ENCODE measurements at regions not wholly inside any gene's neighbourhood (a gene's known extent, or its start where the extent isn't known, plus 50 kb on each side); places are given as distances from the start of the nearest gene placed in this dataset.

DNA sequence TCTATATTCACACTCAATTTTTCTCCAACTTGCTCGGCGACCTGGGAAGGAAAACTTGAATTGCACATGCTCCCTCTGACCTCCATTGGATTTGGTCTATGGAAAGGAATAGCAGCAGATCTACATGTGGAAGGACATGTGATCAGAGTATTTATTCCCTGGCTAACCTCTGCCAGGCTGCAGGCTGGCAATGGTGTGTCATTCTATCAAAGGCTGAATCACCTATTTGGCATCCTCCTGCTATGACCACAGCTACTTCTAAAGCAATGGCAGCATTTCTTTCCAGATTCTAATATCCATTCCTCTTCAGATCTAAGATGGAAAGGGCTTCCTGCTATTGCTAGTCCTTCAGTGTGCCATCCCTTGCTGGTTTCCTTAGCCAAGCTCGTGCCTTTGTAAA lies 144.3 kb upstream of the FREM2 start:
- peaks cover 9% of the 10 kb centered on the region for H3K4me1 Mint-ChIP-seq

DNA sequence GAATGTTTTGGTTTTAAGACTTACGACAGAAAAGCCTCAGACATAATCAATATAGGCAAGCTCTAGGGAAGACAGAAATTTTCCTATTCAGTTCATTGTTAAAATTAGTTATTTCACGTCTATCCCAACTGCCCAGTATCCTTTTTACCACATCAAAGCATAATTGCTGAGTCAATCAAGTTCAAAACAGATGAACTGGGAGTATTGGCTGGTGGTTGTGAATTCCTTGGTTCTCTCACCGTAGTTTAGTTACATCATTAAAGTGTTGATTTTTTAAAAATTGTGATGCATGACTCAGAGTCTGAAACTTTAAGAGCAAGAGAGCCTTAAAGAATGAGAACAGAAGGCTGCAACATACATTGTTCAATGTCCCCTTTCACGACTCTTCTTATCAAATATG lies 143.3 kb upstream of the FREM2 start:
- DNase-seq (ENCODE audit: low read depth, low spot score), result no peak
- Mint-ChIP-seq H3K9me3 (peaks cover 3% of the 10 kb centered on the region), H3K27ac (ENCODE audit: unreplicated experiment) (no peak overlapping the region), H3K36me3 (ENCODE audit: low read depth) (no peaks in the 10 kb centered on the region), H3K4me3 (no peak overlapping the region), H3K27me3 (ENCODE audit: low read depth) (no peaks in the 10 kb centered on the region), H3K4me1 (peaks cover 3% of the 10 kb centered on the region)
- TF ChIP-seq, protein P1, sequence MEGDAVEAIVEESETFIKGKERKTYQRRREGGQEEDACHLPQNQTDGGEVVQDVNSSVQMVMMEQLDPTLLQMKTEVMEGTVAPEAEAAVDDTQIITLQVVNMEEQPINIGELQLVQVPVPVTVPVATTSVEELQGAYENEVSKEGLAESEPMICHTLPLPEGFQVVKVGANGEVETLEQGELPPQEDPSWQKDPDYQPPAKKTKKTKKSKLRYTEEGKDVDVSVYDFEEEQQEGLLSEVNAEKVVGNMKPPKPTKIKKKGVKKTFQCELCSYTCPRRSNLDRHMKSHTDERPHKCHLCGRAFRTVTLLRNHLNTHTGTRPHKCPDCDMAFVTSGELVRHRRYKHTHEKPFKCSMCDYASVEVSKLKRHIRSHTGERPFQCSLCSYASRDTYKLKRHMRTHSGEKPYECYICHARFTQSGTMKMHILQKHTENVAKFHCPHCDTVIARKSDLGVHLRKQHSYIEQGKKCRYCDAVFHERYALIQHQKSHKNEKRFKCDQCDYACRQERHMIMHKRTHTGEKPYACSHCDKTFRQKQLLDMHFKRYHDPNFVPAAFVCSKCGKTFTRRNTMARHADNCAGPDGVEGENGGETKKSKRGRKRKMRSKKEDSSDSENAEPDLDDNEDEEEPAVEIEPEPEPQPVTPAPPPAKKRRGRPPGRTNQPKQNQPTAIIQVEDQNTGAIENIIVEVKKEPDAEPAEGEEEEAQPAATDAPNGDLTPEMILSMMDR (conservative IDR thresholded peaks at IDR 0.05), result no peak

More for the DNA sequence above, 144.3 kb upstream of the FREM2 start:
- DNase-seq (ENCODE audit: low read depth, low spot score), result no peak
- Mint-ChIP-seq H3K36me3 (ENCODE audit: low read depth) (no peaks in the 10 kb centered on the region), H3K4me3 (no peak overlapping the region), H3K9me3 (no peaks in the 10 kb centered on the region), H3K27ac (ENCODE audit: unreplicated experiment) (no peak overlapping the region), H3K27me3 (ENCODE audit: low read depth) (no peaks in the 10 kb centered on the region)
- TF ChIP-seq, protein P1 (conservative IDR thresholded peaks at IDR 0.05), result no peak

DNA sequence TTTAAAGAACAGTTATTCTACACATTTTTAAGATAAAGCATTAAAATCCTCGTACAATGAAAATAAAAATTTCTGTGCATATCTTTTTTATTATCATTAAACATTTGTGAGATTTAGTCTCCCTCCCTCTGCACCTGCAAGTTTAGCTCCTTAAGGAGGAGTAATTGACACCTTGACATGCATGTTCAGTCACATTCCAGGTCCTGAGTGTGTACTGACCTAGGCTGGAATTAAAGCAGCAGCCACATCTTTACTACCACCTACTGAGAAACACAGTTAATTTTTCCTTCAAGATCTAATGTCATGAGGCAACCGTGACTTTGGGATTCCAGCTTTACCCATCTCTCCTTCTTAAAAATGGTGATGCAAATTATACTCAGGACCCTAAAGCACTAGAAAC lies 123.1 kb upstream of the FREM2 start:
- Mint-ChIP-seq H3K4me1 (peaks cover 15% of the 10 kb centered on the region), H3K27ac (ENCODE audit: unreplicated experiment) (peak overlapping the region; percentile 31)

DNA sequence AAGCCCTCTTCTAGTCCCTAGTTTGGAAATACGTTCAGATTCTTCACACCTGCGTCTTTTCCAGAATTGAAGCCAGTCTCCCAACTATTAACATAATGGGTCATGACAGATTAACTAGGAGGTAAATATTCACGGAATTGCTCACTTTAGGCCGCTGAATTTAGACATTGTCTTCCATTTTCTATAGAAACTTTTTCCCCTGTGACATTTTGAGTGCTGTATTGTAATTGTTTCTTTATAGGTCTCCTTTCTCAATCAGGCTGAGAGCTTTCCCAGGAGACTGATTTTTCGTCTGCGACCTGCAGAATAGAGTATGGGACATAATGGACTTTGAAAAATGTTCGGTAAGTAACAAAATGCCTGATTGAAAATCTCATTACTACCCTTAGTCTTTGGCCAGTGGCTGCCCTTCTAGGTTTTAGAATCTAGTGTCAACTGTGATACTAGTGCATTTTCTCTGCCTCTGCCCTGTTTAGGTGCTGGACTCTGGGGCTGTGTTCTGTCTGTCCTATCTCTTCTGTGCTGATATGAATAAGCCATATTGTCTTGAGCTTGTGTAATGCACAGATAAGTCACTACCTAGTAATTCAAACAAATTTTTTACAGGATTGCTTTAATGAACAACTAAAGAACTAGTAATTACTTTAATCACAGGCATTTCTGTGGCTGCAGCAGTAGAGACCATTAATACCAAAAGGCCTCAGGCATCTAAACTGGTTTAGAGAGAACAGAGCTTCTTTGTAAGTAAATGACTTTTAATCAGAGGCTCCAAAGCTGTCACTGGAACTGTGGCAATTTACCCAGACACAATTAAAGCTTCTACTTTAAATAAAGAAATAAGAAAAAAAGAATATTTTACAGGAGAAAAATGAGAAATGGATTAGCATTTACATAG lies 122.4 kb upstream of the FREM2 start:
- Mint-ChIP-seq H3K36me3 (ENCODE audit: low read depth) (no peaks in the 10 kb centered on the region), H3K9me3 (peaks cover 5% of the 10 kb centered on the region), H3K27me3 (ENCODE audit: low read depth) (no peaks in the 10 kb centered on the region)

More for the DNA sequence above, 123.1 kb upstream of the FREM2 start:
- DNase-seq (ENCODE audit: low read depth, low spot score), result no peak
- TF ChIP-seq, protein P1 (conservative IDR thresholded peaks at IDR 0.05), result no peak
- H3K27me3 Mint-ChIP-seq (ENCODE audit: low read depth), result no peaks in the 10 kb centered on the region
- no peak overlapping the region for H3K4me3 Mint-ChIP-seq
- H3K9me3 Mint-ChIP-seq, result peaks cover 5% of the 10 kb centered on the region
- H3K36me3 Mint-ChIP-seq (ENCODE audit: low read depth), result no peaks in the 10 kb centered on the region

DNA sequence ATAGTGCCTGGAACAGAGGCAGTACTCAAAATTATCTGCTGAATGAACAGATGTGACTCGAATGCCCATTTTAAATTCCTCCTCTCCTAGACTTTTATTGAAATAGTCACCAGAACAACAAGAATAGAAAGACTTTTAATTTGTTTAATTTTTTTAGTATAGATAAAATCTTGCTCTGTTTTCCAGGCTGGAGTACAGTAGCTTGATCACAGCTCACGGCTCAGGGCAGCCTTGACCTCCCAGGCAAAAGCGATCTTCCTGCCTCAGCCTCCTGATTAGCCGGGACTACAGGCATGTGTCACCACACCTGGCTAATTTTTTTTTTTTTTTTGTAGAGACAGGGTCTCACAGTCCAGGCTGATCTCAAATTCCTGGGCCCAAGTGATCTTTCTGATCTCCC lies 120.9 kb upstream of the FREM2 start:
- Mint-ChIP-seq H3K27me3 (ENCODE audit: low read depth) (no peaks in the 10 kb centered on the region), H3K27ac (ENCODE audit: unreplicated experiment) (no peak overlapping the region), H3K9me3 (peaks cover 13% of the 10 kb centered on the region), H3K4me3 (no peak overlapping the region), H3K4me1 (peaks cover 15% of the 10 kb centered on the region), H3K36me3 (ENCODE audit: low read depth) (no peaks in the 10 kb centered on the region)
- TF ChIP-seq, protein P1 (conservative IDR thresholded peaks at IDR 0.05), result no peak
- DNase-seq (ENCODE audit: low read depth, low spot score), result no peak

More for the DNA sequence above, 122.4 kb upstream of the FREM2 start:
- TF ChIP-seq, protein P1 (conservative IDR thresholded peaks at IDR 0.05), result no peak
- H3K4me1 Mint-ChIP-seq, result peaks cover 15% of the 10 kb centered on the region
- H3K27ac Mint-ChIP-seq (ENCODE audit: unreplicated experiment), result peak overlapping the region; percentile 31
- H3K4me3 Mint-ChIP-seq, result peak overlapping the region; percentile 20
- DNase-seq (ENCODE audit: low read depth, low spot score), result no peak

Data from neural crest cell (in vitro differentiated cells).